Prostate gland (tissue), 2 donors: ENCODE measurements at regions not wholly inside any gene's neighbourhood (a gene's known extent, or its start where the extent isn't known, plus 50 kb on each side); places are given as distances from the start of the nearest gene placed in this dataset.

Experiments used
- DNase-seq: peaks from one replicate; pipeline ENCODE4 v3.0.0-alpha.2; 2019; ENCODE audit warnings: low spot score
- H3K27ac ChIP-seq, 2 donors: fragments of 200-600 bp; sonication (generic); 2 replicates each; pipeline ENCODE4 v1.5.1; 2017 to 2019
- H3K27me3 ChIP-seq: fragments of 200-600 bp; sonication (generic); replicated peaks from 2 replicates; pipeline ENCODE4 v1.5.1; 2019; ENCODE audit not compliant: insufficient read depth
- H3K36me3 ChIP-seq, 2 donors: fragments of 200-600 bp; sonication (generic); 1 replicate in 1 of 2; 2 replicates in 1 of 2; pipeline versions ENCODE4 v1.5.1 to v1.8.1; 2017 to 2019
- H3K4me1 ChIP-seq: fragments of 200-600 bp; sonication (generic); replicated peaks from 2 replicates; pipeline ENCODE4 v1.5.1; 2019
- H3K4me3 ChIP-seq, 2 donors: fragments of 200-600 bp; sonication (generic); 2 replicates each; pipeline ENCODE4 v1.5.1; 2017 to 2019
- H3K9me3 ChIP-seq: fragments of 200-600 bp; sonication (generic); 2 replicates; pipeline ENCODE4 v1.5.1; 2017
- POLR2A ChIP-seq: fragments of 450-650 bp; IDR thresholded peaks from one replicate; pipeline ENCODE4 v1.6.1; 2016; ENCODE audit warnings: antibody characterized with exemption, mild to moderate bottlenecking
- POLR2AphosphoS5 ChIP-seq: sonication (generic); formaldehyde crosslinking; IDR thresholded peaks from one replicate; pipeline ENCODE4 v1.6.1; 2017; ENCODE audit warnings: antibody characterized with exemption
- WGBS: methylation state at CpG from one replicate; pipeline ENCODE4 v1.1.5; 2018; 5-methylcytosine and 5-hydroxymethylcytosine counted together
- intact Hi-C: fragments of 100-400 bp; cut with DNase I; formaldehyde crosslinking; loops from one replicate; pipeline ENCODE4 v1.14.2; 2022
- TF ChIP-seq, protein P1 (sequence below), 4 experiments: fragments of 200-600 bp in 2 of 4; fragments of 450-650 bp in 2 of 4; sonication (generic) in 2 of 4; IDR thresholded peaks; 1 replicate in 3 of 4; 2 replicates in 1 of 4; pipeline ENCODE4 v1.5.1; 2016 to 2019; ENCODE audit warnings: antibody characterized with exemption in 4 of 4, mild to moderate bottlenecking in 2 of 4, moderate library complexity in 2 of 4

DNA sequence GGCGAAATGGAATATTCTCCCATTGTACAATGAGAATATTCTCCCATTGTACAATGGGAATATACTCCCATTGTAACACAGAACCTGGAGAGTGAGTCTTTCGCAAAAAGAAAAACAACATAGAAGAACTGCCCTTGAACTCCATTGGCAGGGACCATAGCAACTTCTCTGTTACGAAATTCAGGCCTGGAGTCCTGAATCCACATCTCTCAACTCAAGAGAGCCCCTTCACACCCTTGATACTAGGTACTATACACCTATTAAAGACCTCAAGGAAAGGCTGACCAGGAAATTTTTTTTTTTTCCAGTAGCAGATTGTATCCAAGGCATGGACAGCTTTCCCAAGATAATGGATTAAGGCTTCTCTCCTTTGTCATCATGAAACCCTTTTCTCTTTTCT, 1687.0 kb downstream of the GRIK2 start:
- Histone ChIP-seq H3K27me3 (no peaks in the 10 kb centered on the region), H3K36me3 (no peaks in the 10 kb centered on the region), H3K4me3 (no peak overlapping the region), H3K4me1 (no peaks in the 10 kb centered on the region), H3K27ac (no peak overlapping the region), H3K9me3 (no peaks in the 10 kb centered on the region)
- DNase-seq, result no peak
- intact Hi-C loops, result no loop called here
- WGBS, result 92% methylated on average over 3 of the region's 3 CpGs
- no peak for TF ChIP-seq POLR2AphosphoS5

DNA sequence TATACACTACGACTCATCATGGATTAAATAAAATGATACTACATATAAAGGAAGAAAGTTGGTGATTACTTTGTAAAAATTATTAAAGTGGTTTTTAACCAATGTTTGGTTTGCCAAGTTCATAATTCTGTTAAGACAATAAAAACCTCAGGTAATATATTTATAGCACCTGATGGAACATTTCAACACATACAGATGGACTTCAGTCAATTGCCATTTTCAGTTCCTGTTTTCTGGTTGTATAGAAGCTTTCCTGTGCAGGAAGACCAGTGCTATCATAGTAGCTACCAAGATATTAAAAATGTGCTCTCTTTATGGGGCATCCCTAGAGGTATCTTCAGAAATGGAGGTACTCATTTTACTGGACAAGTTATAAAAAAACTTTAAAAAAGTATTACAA, 1686.4 kb downstream of the GRIK2 start:
- H3K27ac ChIP-seq, result no peak overlapping the region
- no peak for DNase-seq
- intact Hi-C loops, result no loop called here
- H3K9me3 ChIP-seq, result no peaks in the 10 kb centered on the region
- 90% methylated on average over 1 of the region's 1 CpG for WGBS
- no peak overlapping the region for H3K4me3 ChIP-seq
- H3K27me3 ChIP-seq, result no peaks in the 10 kb centered on the region
- H3K36me3 ChIP-seq, result no peaks in the 10 kb centered on the region
- TF ChIP-seq POLR2AphosphoS5 (no peak), POLR2A (no peak)
- TF ChIP-seq, protein P1, sequence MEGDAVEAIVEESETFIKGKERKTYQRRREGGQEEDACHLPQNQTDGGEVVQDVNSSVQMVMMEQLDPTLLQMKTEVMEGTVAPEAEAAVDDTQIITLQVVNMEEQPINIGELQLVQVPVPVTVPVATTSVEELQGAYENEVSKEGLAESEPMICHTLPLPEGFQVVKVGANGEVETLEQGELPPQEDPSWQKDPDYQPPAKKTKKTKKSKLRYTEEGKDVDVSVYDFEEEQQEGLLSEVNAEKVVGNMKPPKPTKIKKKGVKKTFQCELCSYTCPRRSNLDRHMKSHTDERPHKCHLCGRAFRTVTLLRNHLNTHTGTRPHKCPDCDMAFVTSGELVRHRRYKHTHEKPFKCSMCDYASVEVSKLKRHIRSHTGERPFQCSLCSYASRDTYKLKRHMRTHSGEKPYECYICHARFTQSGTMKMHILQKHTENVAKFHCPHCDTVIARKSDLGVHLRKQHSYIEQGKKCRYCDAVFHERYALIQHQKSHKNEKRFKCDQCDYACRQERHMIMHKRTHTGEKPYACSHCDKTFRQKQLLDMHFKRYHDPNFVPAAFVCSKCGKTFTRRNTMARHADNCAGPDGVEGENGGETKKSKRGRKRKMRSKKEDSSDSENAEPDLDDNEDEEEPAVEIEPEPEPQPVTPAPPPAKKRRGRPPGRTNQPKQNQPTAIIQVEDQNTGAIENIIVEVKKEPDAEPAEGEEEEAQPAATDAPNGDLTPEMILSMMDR (IDR thresholded peaks at IDR 0.05), result no peak
- no peaks in the 10 kb centered on the region for H3K4me1 ChIP-seq

DNA sequence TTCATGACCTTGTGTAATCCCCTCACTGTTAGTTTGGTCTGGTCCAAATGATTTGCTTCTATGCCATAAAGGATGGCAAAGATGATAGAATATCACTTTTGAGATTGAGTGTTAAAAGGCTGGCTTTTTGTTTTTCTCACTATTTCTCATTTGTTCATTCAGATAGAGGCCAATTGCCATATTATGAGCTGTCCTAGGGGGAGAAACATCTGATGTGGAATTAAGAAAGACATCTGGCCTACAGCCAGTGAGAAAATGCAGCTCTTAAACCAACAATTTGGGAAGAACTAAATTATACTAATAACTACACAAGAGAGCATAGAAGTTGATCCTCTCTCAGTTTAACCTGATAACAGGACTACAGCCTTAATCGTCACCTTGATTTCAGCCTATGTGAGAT, 1668.6 kb downstream of the GRIK2 start:
- Histone ChIP-seq H3K36me3 (no peaks in the 10 kb centered on the region), H3K27ac (no peak overlapping the region), H3K4me3 (no peak overlapping the region), H3K4me1 (no peaks in the 10 kb centered on the region), H3K9me3 (no peaks in the 10 kb centered on the region), H3K27me3 (no peaks in the 10 kb centered on the region)
- intact Hi-C loops, result no loop called here
- TF ChIP-seq, protein P1 (IDR thresholded peaks at IDR 0.05), result no peak
- TF ChIP-seq POLR2A, result no peak
- no peak for TF ChIP-seq POLR2AphosphoS5
- WGBS, result 100% methylated on average over 1 of the region's 1 CpG
- no peak for DNase-seq

DNA sequence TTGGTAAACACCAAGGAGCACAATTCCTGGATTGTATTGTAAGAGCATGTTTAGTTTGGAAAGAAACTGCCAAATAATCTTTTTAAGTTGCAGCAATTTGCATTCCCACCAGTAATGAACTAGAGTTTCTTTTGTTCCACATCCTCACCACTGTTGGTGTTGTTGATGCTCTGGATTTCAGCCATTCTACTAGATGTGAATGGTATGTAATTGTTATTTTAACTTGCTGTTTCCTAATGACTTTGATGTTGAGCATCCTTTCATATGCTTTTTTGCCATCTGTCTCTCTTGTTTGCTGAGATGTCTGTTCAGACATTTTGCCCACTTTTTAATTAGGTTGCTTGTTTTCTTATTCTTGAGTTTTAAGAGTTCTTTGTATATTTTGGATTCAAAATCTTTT, 1654.1 kb downstream of the GRIK2 start:
- H3K27ac ChIP-seq, result no peak overlapping the region
- H3K9me3 ChIP-seq, result no peaks in the 10 kb centered on the region
- H3K4me1 ChIP-seq, result no peaks in the 10 kb centered on the region
- H3K27me3 ChIP-seq, result no peaks in the 10 kb centered on the region
- no peaks in the 10 kb centered on the region for H3K36me3 ChIP-seq
- intact Hi-C loops, result no loop called here
- TF ChIP-seq POLR2AphosphoS5, result no peak
- no peak for TF ChIP-seq POLR2A
- TF ChIP-seq, protein P1 (IDR thresholded peaks at IDR 0.05), result no peak
- no peak for DNase-seq
- H3K4me3 ChIP-seq, result no peak overlapping the region

DNA sequence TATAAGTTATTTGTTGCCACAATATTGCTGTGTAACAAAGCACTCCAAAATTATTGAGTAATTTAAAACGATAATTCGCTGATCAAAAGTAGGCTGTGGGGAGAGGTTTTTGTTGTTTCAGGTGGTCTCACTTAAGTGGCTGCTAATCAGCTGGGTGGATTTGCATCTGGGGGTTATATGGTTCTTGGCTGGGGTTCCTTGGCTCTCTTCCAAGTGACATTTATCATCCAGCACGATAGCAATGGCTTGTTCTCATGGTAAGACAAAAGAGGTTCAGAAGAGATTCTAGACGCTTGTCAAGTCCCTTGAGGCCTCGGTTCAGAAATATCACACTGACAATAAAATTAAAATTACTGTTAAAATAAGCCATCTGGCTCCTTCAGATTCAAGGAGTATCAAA, 1648.8 kb downstream of the GRIK2 start:
- 54% methylated on average over 5 of the region's 5 CpGs for WGBS
- Histone ChIP-seq H3K9me3 (no peaks in the 10 kb centered on the region), H3K4me3 (no peak overlapping the region), H3K27me3 (no peaks in the 10 kb centered on the region), H3K36me3 (no peaks in the 10 kb centered on the region), H3K4me1 (no peaks in the 10 kb centered on the region), H3K27ac (no peak overlapping the region)
- no peak for DNase-seq
- intact Hi-C loops, result no loop called here
- TF ChIP-seq POLR2AphosphoS5 (no peak), POLR2A (no peak)
- TF ChIP-seq, protein P1 (IDR thresholded peaks at IDR 0.05), result no peak
